ENCODE measurements at regions not wholly inside any gene's neighbourhood (a gene's known extent, or its start where the extent isn't known, plus 50 kb on each side); places are given as distances from the start of the nearest gene placed in this dataset.

DNA sequence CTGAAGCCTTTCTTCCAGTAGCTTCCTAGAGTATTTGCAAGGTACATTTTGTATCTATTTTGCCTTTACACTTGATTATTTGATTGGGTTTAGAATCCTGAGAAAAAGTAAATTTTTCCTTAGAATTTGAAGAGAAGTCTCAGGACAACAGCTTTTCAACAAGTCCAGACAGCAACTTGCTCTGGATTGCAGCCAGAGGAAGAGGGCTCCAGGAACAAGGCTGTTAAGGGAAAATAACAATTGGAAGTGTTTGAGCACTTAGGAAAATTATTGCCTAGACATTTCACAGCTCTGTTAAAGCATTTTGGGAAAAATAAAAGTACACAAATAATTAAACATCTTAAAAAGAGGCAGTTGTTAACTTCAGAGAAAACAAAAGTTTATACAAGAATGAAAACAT, 58.3 kb upstream of the RAPGEF4 start:
- TF ChIP-seq, protein P1, sequence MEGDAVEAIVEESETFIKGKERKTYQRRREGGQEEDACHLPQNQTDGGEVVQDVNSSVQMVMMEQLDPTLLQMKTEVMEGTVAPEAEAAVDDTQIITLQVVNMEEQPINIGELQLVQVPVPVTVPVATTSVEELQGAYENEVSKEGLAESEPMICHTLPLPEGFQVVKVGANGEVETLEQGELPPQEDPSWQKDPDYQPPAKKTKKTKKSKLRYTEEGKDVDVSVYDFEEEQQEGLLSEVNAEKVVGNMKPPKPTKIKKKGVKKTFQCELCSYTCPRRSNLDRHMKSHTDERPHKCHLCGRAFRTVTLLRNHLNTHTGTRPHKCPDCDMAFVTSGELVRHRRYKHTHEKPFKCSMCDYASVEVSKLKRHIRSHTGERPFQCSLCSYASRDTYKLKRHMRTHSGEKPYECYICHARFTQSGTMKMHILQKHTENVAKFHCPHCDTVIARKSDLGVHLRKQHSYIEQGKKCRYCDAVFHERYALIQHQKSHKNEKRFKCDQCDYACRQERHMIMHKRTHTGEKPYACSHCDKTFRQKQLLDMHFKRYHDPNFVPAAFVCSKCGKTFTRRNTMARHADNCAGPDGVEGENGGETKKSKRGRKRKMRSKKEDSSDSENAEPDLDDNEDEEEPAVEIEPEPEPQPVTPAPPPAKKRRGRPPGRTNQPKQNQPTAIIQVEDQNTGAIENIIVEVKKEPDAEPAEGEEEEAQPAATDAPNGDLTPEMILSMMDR (IDR thresholded peaks at IDR 0.05): no peak
- no peak for TF ChIP-seq POLR2A (IDR thresholded peaks at IDR 0.05)
